ENCODE measurements at regions not wholly inside any gene's neighbourhood (a gene's known extent, or its start where the extent isn't known, plus 50 kb on each side); places are given as distances from the start of the nearest gene placed in this dataset.

DNA sequence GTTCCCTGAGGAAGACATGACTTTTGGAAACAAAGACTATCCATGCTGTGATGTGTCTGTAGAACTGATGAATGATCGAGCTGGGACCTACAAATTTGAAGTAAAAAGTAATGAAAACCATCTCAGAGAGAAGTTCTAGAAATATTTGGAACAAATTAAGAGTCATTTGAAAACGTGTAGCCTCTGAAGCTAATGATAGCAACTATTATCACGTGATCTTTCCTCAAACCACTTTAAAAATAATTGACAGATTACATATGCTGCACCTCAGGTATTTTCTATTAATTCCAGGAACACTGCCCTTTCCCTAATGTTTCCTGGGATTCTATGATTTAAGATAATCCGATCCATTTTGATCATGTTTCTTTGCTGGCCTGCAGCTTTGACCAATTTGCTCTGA, 990.3 kb downstream of the CDH8 start (continued):
- no peak for TF ChIP-seq E4F1 (IDR thresholded peaks at IDR 0.05; ENCODE audit: borderline replicate concordance, partially characterized antibody)
- TF ChIP-seq ZNF274 (IDR thresholded peaks at IDR 0.05; ENCODE audit: insufficient read depth, insufficient read length) = no peak
- TF ChIP-seq KAT2A (conservative IDR thresholded peaks at IDR 0.05; ENCODE audit: control insufficient read depth, low read depth, low read length) = no peak
- TF ChIP-seq, protein P1, sequence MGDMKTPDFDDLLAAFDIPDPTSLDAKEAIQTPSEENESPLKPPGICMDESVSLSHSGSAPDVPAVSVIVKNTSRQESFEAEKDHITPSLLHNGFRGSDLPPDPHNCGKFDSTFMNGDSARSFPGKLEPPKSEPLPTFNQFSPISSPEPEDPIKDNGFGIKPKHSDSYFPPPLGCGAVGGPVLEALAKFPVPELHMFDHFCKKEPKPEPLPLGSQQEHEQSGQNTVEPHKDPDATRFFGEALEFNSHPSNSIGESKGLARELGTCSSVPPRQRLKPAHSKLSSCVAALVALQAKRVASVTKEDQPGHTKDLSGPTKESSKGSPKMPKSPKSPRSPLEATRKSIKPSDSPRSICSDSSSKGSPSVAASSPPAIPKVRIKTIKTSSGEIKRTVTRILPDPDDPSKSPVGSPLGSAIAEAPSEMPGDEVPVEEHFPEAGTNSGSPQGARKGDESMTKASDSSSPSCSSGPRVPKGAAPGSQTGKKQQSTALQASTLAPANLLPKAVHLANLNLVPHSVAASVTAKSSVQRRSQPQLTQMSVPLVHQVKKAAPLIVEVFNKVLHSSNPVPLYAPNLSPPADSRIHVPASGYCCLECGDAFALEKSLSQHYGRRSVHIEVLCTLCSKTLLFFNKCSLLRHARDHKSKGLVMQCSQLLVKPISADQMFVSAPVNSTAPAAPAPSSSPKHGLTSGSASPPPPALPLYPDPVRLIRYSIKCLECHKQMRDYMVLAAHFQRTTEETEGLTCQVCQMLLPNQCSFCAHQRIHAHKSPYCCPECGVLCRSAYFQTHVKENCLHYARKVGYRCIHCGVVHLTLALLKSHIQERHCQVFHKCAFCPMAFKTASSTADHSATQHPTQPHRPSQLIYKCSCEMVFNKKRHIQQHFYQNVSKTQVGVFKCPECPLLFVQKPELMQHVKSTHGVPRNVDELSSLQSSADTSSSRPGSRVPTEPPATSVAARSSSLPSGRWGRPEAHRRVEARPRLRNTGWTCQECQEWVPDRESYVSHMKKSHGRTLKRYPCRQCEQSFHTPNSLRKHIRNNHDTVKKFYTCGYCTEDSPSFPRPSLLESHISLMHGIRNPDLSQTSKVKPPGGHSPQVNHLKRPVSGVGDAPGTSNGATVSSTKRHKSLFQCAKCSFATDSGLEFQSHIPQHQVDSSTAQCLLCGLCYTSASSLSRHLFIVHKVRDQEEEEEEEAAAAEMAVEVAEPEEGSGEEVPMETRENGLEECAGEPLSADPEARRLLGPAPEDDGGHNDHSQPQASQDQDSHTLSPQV (IDR thresholded peaks at IDR 0.05) = no peak
- no peak for TF ChIP-seq CBFB (IDR thresholded peaks at IDR 0.05; ENCODE audit: low read depth)
- no peak for TF ChIP-seq YBX1 (IDR thresholded peaks at IDR 0.05)
- TF ChIP-seq NR2C1 (IDR thresholded peaks at IDR 0.05) = no peak
- TF ChIP-seq CHD2 (IDR thresholded peaks at IDR 0.05; ENCODE audit: borderline replicate concordance, low read depth, low read length) = no peak
- no peak for TF ChIP-seq BCL11A (IDR thresholded peaks at IDR 0.05; ENCODE audit: low read depth, low read length)
- no peak for TF ChIP-seq POU2F2 (IDR thresholded peaks at IDR 0.05; ENCODE audit: borderline replicate concordance, low read depth, low read length)
- TF ChIP-seq BRCA1 (IDR thresholded peaks at IDR 0.05; ENCODE audit: low read depth, low read length) = no peak
